ENCODE measurements at regions not wholly inside any gene's neighbourhood (a gene's known extent, or its start where the extent isn't known, plus 50 kb on each side); places are given as distances from the start of the nearest gene placed in this dataset.

- TF ChIP-seq CTCF (conservative IDR thresholded peaks at IDR 0.05; ENCODE audit: low read depth, low read length) (no peak), EZH2 (IDR thresholded peaks at IDR 0.05; ENCODE audit: borderline replicate concordance, low read depth, low read length, poor library complexity, severe bottlenecking) (no peak)
Observed at GRCh38 chr11:98411777-98412176, 609.0 kb upstream of the CNTN5 start.

Data from A673 (cell line).